ENCODE measurements at regions not wholly inside any gene's neighbourhood (a gene's known extent, or its start where the extent isn't known, plus 50 kb on each side); places are given as distances from the start of the nearest gene placed in this dataset.

DNA sequence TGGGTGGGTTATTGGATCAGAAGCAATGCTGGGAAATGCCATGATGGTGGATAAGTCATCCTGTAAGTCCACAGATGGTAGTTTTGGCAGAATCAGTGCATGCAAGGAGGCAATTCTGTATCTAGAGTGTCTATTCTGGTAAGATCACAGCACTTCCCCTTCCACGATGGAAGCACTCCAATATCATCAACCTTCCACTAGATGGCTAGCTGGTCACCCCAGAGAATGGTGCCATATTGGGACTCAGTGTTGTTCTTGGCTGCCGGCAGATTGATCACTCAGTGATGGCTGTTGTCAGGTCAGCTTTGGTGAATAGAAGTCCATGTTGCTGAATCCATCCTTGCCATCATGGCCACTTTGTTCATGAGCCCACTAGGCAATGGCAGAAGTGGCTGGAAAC is 553.5 kb downstream of the CSNK1G3 start:
- TF ChIP-seq CTCF (IDR thresholded peaks at IDR 0.05; ENCODE audit: control extremely low read depth in 1 of 3, insufficient read depth in 1 of 3, low read depth in 1 of 3, low read length in 3 of 3) (peak in 1 of 3 experiments; percentile 3; a peak in 1 of 4 replicates), POLR2AphosphoS5 (IDR thresholded peaks at IDR 0.05; ENCODE audit: low read depth, low read length) (no peak), POLR2A (IDR thresholded peaks at IDR 0.05; ENCODE audit: control extremely low read depth in 1 of 2, low read depth in 2 of 2, low read length in 2 of 2) (no peak), SUZ12 (IDR thresholded peaks at IDR 0.05; ENCODE audit: low read length) (no peak), SIX5 (IDR thresholded peaks at IDR 0.05; ENCODE audit: low read depth, low read length) (no peak), RAD21 (IDR thresholded peaks at IDR 0.05 in 1 of 2, conservative IDR thresholded peaks at IDR 0.05 in 1 of 2; ENCODE audit: low read depth in 2 of 2, low read length in 2 of 2) (0 out of 4 replicates have a peak, but pooled peaks of 1 of the 2 experiments have one; percentile 21)

All from H1 (cell line).